ENCODE measurements at regions not wholly inside any gene's neighbourhood (a gene's known extent, or its start where the extent isn't known, plus 50 kb on each side); places are given as distances from the start of the nearest gene placed in this dataset.

DNA sequence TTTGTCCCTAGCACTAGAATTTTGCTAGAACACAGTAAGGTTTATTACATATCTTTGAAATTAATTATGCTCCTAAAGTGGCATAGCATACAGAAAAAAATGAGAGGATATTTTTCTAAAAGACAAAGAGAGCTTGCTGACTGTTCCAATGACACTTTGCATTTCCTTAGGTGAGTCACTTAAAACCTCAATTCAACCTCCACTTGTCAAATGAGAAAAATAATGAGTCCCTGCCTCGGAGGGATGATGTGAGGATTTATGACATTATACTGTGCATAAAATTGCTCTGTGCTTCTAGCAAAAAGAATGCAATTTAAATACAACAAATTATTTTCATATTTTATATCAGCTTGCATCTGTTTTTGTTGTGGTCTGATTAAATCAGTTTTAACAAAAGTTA, 1417.0 kb upstream of the ALCAM start:
- TF ChIP-seq CTCF (IDR thresholded peaks at IDR 0.05) (no peak), POLR2AphosphoS5 (IDR thresholded peaks at IDR 0.05; ENCODE audit: insufficient read depth in 1 of 2, low read depth in 1 of 2) (no peak)
